ENCODE measurements at regions not wholly inside any gene's neighbourhood (a gene's known extent, or its start where the extent isn't known, plus 50 kb on each side); places are given as distances from the start of the nearest gene placed in this dataset.
"Not testable (repeated sequence)": the region's sequence is repeated elsewhere in the genome, so short reads cannot be mapped to it uniquely, and the experiment has no call there.

GRCh38 chrX:859329-859728 is 228.7 kb downstream of the SHOX start:
- no peak for DNase-seq (ENCODE audit: low read depth in 2 of 3, low spot score in 2 of 3)

- DNase-seq (ENCODE audit: low read depth in 2 of 3, low spot score in 2 of 3): no peak
These were observed 228.0 kb downstream of the SHOX start for GRCh38 chrX:858542-859078.

GRCh38 chrX:857376-857775 is 226.8 kb downstream of the SHOX start:
- no peak for DNase-seq (ENCODE audit: low read depth in 2 of 3, low spot score in 2 of 3)

DNA sequence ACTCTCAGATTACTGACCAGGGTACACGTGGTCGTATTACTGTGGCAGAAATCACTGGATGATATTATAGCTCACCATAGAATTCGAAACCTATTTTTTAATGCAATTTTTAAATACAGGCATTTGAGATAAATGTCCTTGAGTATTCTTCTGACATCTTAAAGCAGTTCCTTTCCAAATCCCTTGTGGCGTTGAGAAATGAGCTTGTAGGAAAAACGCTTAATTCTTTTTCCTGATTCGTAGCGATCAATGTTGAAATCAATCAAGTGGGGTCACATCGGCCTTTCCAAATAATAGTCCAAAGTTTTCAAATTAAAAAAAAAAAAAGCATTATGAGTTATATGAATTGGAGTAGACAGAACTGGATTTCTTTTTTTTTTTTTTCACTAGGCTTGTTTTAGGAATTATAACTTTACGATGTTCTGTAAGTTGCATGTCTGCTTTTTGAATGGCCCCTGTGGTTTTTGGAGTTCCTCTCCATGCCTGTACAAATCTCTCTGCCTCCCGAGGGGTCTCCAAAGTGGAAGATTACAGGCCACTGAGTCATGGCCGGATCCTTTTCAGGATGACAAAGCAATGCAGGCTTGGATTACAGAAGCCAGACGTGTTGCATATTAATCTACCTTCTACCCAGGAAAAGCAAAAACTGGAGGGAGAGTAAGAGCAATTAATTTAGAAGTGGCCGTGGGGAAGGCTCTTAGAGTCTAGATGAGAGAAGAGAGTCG is 226.1 kb downstream of the SHOX start:
- no peak for DNase-seq (ENCODE audit: low read depth in 2 of 3, low spot score in 2 of 3)

DNA sequence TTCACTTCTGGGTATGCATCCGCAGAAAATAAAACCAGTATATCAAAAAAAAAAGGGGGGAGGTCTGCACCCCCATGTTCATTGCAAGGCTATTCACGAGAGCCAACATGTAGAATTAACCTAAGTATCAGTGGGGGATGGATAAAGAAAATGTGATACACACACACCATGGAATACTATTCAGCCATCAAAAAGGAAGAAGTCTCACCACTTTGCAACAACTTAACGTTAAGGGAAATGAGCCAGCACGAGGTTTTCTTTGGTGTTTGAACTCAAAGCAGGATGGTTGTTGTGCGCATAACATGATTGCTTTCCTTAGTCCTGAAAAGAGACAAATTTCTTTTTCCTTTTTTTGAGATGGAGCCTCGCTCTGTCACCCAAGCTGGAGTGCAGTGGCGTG is 222.7 kb downstream of the SHOX start:
- no peak for DNase-seq (ENCODE audit: low read depth in 2 of 3, low spot score in 2 of 3)

DNA sequence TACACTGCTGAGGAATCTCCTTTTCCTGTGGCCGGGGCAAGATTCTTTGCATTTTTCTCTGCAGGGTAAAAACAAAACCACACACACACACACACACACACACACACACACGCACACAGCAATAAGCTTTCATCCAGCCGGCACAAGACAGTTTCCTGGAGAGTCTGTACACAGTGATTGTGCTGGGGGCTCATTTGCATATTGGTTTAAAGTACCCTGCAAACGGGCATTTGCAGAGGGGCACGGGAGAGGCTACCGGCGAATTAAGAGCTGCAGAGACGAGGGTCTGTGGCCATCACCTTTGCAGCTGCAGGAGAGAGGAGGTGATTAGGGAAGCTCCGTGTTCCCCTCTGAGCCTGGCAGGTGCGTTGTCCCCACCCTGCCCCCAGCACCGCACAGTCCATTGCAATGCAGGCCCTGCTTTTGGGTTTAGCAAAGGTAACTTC is 219.9 kb downstream of the SHOX start:
- DNase-seq (ENCODE audit: low read depth in 2 of 3, low spot score in 2 of 3): no peak

DNA sequence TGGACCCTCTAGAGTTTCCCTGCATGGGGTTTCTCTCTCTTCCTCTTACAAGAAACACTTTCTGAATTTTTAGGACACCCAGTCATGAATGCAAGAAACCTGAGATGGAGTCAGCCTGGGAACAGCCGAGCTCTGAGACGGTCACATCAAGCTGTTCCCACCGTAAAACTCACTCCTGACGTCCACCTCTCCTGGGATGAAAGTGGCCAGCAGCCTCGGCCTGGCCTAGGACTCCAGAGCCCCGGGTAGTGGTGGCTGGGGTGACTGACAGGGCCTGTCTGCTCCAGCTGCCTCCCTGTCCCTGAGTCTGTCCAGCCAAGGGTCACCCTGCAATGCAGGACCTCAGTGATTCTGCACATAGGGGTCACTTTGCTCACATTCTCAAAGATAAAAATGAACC is 217.8 kb downstream of the SHOX start:
- no peak for DNase-seq (ENCODE audit: low read depth in 2 of 3, low spot score in 2 of 3)

- DNase-seq (ENCODE audit: low read depth in 2 of 3, low spot score in 2 of 3): no peak
These were observed 212.7 kb downstream of the SHOX start for GRCh38 chrX:843306-843705.

GRCh38 chrX:840556-840955 is 210.0 kb downstream of the SHOX start:
- DNase-seq (ENCODE audit: low read depth in 2 of 3, low spot score in 2 of 3): no peak

DNA sequence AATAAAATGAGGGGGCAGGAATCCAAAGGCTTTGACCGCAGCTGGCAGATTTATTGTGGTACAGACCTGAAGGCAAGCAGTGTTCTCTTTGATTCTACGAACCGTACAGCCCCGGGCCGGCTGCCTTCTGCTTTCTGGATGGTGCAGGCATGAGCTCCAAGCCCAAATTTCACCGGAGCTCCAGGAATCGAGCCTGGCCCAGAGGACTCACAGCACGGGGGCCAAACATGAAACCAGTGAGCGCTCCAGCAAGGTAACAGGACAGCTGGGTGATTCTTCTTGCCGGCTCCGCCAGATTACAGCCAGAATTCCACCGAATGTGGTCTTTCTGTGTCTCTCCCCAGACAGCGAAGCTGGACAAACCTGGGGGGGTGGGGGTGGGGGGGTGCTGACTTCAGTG is 208.1 kb downstream of the SHOX start:
- peak in 1 of 3 donors; percentile 21 for DNase-seq (ENCODE audit: low read depth in 2 of 3, low spot score in 2 of 3)

DNA sequence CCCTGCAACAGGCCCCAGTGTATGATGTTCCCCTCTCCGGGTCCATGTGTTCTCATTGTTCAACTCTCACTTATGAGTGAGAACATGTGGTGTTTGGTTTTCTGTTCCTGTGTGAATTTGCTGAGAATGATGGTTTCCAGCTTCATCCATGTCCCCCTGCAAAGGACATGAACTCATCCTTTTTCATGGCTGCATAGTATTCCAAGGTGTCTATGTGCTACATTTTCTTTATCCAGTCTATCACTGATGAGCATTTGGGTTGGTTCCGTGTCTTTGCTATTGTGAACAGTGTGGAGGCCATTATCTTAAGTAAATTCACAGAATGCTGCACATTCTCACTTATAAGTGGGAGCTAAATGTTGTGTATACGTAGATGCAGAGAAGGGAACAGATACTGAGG is 205.3 kb downstream of the SHOX start:
- DNase-seq (ENCODE audit: low read depth in 2 of 3, low spot score in 2 of 3): not testable (repeated sequence)

DNA sequence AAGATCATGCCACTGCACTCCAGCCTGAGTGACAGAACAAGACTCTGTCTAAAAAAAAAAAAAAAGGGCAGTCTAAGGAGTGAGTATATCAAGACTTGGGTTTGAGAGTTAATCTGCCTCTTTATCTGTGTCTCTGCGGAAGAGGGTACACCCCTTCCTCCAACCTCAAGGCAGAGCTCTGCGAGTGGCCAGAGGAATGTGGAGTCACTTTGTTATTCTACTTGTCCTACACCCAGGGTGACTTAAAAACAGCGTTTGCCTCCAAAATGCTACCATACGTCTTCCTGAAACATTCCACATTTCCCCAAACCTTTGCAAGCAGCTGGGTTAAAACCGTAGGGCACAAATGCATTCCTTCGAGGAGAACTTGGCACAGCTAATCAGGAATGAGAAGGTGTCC is 199.9 kb downstream of the SHOX start:
- no peak for DNase-seq (ENCODE audit: low read depth in 2 of 3, low spot score in 2 of 3)

- no peak for DNase-seq (ENCODE audit: low read depth in 2 of 3, low spot score in 2 of 3)
These were observed 198.6 kb downstream of the SHOX start for GRCh38 chrX:829145-829544.

GRCh38 chrX:828411-828959 is 197.9 kb downstream of the SHOX start:
- DNase-seq (ENCODE audit: low read depth in 2 of 3, low spot score in 2 of 3): peak in 1 of 3 donors; percentile 36

GRCh38 chrX:826448-826847 is 195.9 kb downstream of the SHOX start:
- DNase-seq (ENCODE audit: low read depth in 2 of 3, low spot score in 2 of 3): no peak

- no peak for DNase-seq (ENCODE audit: low read depth in 2 of 3, low spot score in 2 of 3)
These were observed 195.4 kb downstream of the SHOX start for GRCh38 chrX:825991-826390.

GRCh38 chrX:823073-823472 is 192.5 kb downstream of the SHOX start:
- DNase-seq (ENCODE audit: low read depth in 2 of 3, low spot score in 2 of 3): not testable (repeated sequence)

DNA sequence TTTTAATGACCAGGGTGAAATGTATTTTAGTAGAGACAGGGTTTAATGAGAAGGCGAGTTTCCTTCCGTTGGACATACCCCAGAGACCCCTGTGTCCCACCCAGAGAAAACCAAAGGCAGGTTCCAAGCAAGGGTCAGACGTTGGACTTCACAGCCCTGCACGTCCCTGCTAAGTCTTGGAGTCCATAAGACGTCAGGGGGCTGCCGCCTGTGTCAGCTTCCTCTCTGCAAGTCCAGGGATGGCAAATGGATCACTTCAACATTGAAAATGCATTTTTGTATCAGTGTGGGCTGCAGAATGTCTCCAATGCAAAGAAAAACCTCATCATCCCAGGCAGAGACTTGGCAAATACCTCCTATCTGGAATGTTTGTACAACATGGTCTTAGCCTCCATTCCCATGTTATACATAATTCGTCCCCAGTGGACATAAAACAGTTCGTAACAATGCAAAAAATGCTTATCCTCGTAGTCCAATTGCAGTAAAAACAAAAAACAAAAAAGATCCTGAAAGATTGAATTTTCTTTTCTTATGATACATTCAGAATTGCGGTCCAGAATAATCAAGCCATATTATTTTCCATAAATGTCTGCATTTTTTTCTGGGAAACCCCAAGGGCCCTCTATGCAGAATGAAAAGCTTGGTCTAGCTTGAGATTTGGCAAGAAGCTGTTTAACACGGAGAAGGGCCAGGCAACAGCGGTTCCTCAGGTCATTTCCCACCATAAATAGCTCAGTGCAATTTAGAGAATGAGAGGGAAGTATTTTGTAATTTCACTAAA is 190.9 kb downstream of the SHOX start:
- DNase-seq (ENCODE audit: low read depth in 2 of 3, low spot score in 2 of 3): no peak

GRCh38 chrX:819684-820083 is 189.1 kb downstream of the SHOX start:
- DNase-seq (ENCODE audit: low read depth in 2 of 3, low spot score in 2 of 3): no peak

DNA sequence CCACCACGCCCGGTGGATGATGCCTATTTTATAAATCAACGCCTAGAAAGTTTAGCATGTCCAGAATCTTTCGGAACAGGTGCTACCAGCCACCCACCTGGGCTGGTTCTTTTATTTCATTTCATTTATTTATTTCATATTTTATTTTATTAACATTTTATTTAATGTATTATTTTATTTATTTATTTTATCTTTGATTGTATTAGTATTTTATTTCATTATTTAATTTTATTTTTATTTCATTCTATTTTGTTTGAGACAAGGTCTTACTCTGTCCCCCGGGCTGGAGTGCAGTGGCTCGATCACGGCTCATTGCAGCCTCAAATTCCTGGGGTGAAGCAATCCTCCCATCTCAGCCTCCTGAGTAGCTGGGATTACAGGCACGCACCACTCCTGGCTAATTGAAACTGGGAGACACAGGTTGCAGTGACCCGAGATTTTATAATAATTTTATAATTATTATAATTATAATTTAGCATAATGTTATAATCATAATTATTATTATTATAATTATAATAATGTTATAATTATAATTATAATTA is 187.2 kb downstream of the SHOX start:
- no peak for DNase-seq (ENCODE audit: low read depth in 2 of 3, low spot score in 2 of 3)

DNA sequence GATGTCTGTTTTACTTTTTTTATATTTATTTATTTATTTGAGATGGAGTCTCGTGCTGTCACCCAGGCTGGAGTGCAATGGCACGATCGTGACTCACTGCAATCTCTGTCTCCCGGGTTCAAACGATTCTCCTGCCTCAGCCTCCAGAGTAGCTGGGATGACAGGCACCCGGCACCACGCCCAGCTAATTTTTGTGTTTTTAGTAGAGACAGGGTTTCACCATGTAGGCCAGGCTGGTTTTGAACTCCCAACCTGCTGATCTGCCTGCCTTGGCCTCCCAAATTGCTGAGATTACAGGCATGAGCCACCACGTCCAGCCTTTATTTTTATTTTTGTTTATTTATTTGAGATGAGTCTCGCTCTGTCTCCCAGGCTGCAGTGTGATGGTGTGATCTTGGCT is 186.6 kb downstream of the SHOX start:
- DNase-seq (ENCODE audit: low read depth in 2 of 3, low spot score in 2 of 3): not testable (repeated sequence)

Data from hematopoietic multipotent progenitor cell (in vitro differentiated cells).